Mucosa of descending colon (tissue), 3 donors: ENCODE measurements at regions not wholly inside any gene's neighbourhood (a gene's known extent, or its start where the extent isn't known, plus 50 kb on each side); places are given as distances from the start of the nearest gene placed in this dataset.

Experiments
- ATAC-seq: fragments of 200-7000 bp; cut with Tn5 transposase; one replicate; pipeline ENCODE4 v1.9.1; 2020; ENCODE audit warnings: mild to moderate bottlenecking, moderate library complexity
- DNase-seq, 3 donors: peaks; one replicate each; pipeline ENCODE4 v3.0.0-alpha.2; 2020
- H3K36me3 ChIP-seq: fragments of 200-600 bp; one replicate; pipeline ENCODE4 v1.8.0; 2021; ENCODE audit warnings: low read depth, mild to moderate bottlenecking
- H3K4me1 ChIP-seq: fragments of 200-600 bp; one replicate; pipeline ENCODE4 v1.8.0; 2021; ENCODE audit warnings: low read depth, mild to moderate bottlenecking
- H3K4me3 ChIP-seq: fragments of 200-600 bp; one replicate; pipeline ENCODE4 v1.8.0; 2021; ENCODE audit warnings: mild to moderate bottlenecking
- H3K9me3 ChIP-seq: fragments of 200-600 bp; one replicate; pipeline ENCODE4 v1.8.0; 2021; ENCODE audit warnings: mild to moderate bottlenecking
- intact Hi-C, 2 donors: fragments of 100-400 bp; cut with DNase I in 1 of 2; cut with micrococcal nuclease in 1 of 2; formaldehyde crosslinking; loops; one replicate each; pipeline versions ENCODE4 v1.11.0 to v1.11.1; 2022; cut with DNase I, micrococcal nuclease
- TF ChIP-seq, protein P1 (sequence below): fragments of 200-600 bp; IDR thresholded peaks from one replicate; pipeline ENCODE4 v1.8.0; 2022; ENCODE audit warnings: antibody characterized with exemption, mild to moderate bottlenecking
- donor health status: DM: no; HTN: no; CAD: no; lungs with moderate emphysema.
- donor health status: DM: no; HTN: no; CAD: no.
- donor health status: DM: no; HTN: yes; CAD: no.

DNA sequence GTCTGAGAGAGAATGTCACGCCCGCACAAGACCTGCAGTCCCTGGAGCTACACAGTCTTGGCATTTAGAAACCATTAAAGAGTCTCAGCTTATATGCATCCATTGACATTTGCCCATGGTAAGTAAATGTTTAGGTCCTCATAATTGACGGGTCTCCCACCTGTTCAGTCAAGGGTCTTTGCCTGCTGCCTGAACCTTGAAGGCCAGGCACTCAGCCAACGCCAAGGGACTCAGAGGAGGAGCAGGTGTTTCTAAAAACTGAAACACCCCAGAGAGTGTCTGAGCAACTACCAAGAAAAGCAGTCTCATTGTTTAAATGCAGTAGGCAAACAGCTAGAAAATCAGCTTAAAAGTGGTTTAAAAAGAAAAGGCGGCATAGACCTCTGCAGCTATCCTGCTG, 264.7 kb upstream of the AKR1E2 start:
- DNase-seq (no peak), ATAC-seq (no peak)
- Histone ChIP-seq H3K4me3 (no peak overlapping the region), H3K9me3 (no peaks in the 10 kb centered on the region), H3K36me3 (no peaks in the 10 kb centered on the region), H3K4me1 (no peaks in the 10 kb centered on the region)
- intact Hi-C loops, result no loop called here
- TF ChIP-seq, protein P1, sequence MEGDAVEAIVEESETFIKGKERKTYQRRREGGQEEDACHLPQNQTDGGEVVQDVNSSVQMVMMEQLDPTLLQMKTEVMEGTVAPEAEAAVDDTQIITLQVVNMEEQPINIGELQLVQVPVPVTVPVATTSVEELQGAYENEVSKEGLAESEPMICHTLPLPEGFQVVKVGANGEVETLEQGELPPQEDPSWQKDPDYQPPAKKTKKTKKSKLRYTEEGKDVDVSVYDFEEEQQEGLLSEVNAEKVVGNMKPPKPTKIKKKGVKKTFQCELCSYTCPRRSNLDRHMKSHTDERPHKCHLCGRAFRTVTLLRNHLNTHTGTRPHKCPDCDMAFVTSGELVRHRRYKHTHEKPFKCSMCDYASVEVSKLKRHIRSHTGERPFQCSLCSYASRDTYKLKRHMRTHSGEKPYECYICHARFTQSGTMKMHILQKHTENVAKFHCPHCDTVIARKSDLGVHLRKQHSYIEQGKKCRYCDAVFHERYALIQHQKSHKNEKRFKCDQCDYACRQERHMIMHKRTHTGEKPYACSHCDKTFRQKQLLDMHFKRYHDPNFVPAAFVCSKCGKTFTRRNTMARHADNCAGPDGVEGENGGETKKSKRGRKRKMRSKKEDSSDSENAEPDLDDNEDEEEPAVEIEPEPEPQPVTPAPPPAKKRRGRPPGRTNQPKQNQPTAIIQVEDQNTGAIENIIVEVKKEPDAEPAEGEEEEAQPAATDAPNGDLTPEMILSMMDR, result no peak

DNA sequence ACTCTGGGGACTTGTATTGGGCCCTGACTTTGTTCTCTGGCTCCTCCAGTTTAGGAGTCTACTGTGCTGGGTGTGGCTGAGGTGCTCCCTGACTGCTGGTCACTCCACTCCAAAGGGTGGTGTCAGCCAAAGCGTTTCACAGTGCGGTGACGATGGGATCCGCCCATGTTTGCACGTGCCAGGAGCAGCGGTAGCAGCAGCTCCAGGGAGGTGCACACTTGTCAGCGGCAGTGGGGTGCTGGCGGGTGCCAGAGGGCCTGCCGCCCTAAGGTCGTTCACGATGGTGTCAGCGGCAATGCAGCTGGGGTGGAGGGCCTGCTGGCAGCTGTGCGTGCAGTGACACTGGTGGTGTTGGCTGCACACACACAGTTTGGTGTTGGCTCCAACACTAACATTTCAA, 268.5 kb upstream of the AKR1E2 start:
- peak; percentile 34 for ATAC-seq
- TF ChIP-seq, protein P1, result no peak
- intact Hi-C loops, result no loop called here
- H3K9me3 ChIP-seq, result no peaks in the 10 kb centered on the region
- no peaks in the 10 kb centered on the region for H3K4me1 ChIP-seq
- no peaks in the 10 kb centered on the region for H3K36me3 ChIP-seq
- H3K4me3 ChIP-seq, result no peak overlapping the region
- DNase-seq, result no peak

- H3K36me3 ChIP-seq, result no peaks in the 10 kb centered on the region
- intact Hi-C loops, result no loop called here
- no peaks in the 10 kb centered on the region for H3K9me3 ChIP-seq
- H3K4me3 ChIP-seq, result no peak overlapping the region
- TF ChIP-seq, protein P1, result no peak
- DNase-seq (no peak), ATAC-seq (no peak)
- no peaks in the 10 kb centered on the region for H3K4me1 ChIP-seq
Measured at GRCh38 chr10:4556527-4556926, 269.5 kb upstream of the AKR1E2 start.

GRCh38 chr10:4555920-4556319, 270.1 kb upstream of the AKR1E2 start:
- H3K4me1 ChIP-seq, result no peaks in the 10 kb centered on the region
- H3K4me3 ChIP-seq, result no peak overlapping the region
- no peaks in the 10 kb centered on the region for H3K36me3 ChIP-seq
- DNase-seq (no peak), ATAC-seq (no peak)
- TF ChIP-seq, protein P1, result no peak
- intact Hi-C loops, result no loop called here
- H3K9me3 ChIP-seq, result no peaks in the 10 kb centered on the region

- TF ChIP-seq, protein P1, result no peak
- Histone ChIP-seq H3K4me1 (no peaks in the 10 kb centered on the region), H3K4me3 (no peak overlapping the region), H3K36me3 (no peaks in the 10 kb centered on the region), H3K9me3 (no peaks in the 10 kb centered on the region)
- intact Hi-C loops, result no loop called here
- no peak for ATAC-seq
- no peak for DNase-seq
Measured at GRCh38 chr10:4549139-4549653, 276.8 kb upstream of the AKR1E2 start.

- H3K36me3 ChIP-seq, result no peaks in the 10 kb centered on the region
- H3K9me3 ChIP-seq, result no peaks in the 10 kb centered on the region
- DNase-seq (no peak), ATAC-seq (no peak)
- no peak overlapping the region for H3K4me3 ChIP-seq
- H3K4me1 ChIP-seq, result no peaks in the 10 kb centered on the region
- TF ChIP-seq, protein P1, result no peak
- intact Hi-C loops, result no loop called here
Measured at GRCh38 chr10:4546931-4547330, 279.1 kb upstream of the AKR1E2 start.
